WERI-Rb-1 (cell line): ENCODE measurements at regions not wholly inside any gene's neighbourhood (a gene's known extent, or its start where the extent isn't known, plus 50 kb on each side); places are given as distances from the start of the nearest gene placed in this dataset.

Experiments
- DNase-seq: peaks from one replicate; pipeline ENCODE4 v3.0.0-alpha.2; 2020
- H3K27ac ChIP-seq: fragments of 250-450 bp; sonication (Bioruptor Pico); 2 replicates; pipeline ENCODE4 v1.5.1; 2020; ENCODE audit warnings: mild to moderate bottlenecking, moderate library complexity
- H3K27me3 ChIP-seq: fragments of 250-450 bp; sonication (Bioruptor Pico); 2 replicates; pipeline ENCODE4 v1.5.1; 2021; ENCODE audit warnings: mild to moderate bottlenecking, low read depth, moderate library complexity; ENCODE audit not compliant: insufficient read depth, severe bottlenecking
- H3K36me3 ChIP-seq: fragments of 250-450 bp; sonication (Bioruptor Pico); 2 replicates; pipeline ENCODE4 v1.5.1; 2020; ENCODE audit warnings: mild to moderate bottlenecking, moderate library complexity
- H3K4me3 ChIP-seq: 2 replicates; pipeline ENCODE4 v1.5.1; 2011; ENCODE audit warnings: low read depth, mild to moderate bottlenecking, control low read depth, low read length
- H3K9me3 ChIP-seq: fragments of 250-450 bp; sonication (Bioruptor Pico); 2 replicates; pipeline ENCODE4 v1.5.1; 2021; ENCODE audit warnings: mild to moderate bottlenecking, moderate library complexity; ENCODE audit not compliant: severe bottlenecking
- TF ChIP-seq, protein P1 (sequence below): IDR thresholded peaks from 2 replicates; pipeline ENCODE4 v1.5.1; 2011; ENCODE audit warnings: low read depth, mild to moderate bottlenecking, control low read depth, inconsistent platforms, low read length

DNA sequence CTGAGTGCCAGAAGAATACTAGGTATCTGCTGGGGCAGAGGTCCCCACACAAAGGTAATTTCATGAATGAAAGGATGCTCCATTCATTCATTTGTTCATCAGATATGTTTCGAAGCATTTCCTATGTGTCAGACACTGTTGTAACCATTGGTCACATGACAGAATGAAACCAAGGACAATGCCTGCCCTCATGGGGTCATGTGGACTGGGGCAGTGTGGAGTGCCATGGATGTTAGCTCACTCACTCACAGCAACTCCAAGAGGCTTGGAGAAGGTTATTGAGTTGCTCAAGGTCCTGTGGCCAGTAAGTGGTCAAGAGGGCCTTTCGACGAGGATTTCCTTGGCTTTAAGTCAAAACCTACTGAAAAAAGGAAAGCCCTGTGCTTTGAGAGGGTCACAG, 223.5 kb downstream of the ARHGAP12 start:
- TF ChIP-seq, protein P1, sequence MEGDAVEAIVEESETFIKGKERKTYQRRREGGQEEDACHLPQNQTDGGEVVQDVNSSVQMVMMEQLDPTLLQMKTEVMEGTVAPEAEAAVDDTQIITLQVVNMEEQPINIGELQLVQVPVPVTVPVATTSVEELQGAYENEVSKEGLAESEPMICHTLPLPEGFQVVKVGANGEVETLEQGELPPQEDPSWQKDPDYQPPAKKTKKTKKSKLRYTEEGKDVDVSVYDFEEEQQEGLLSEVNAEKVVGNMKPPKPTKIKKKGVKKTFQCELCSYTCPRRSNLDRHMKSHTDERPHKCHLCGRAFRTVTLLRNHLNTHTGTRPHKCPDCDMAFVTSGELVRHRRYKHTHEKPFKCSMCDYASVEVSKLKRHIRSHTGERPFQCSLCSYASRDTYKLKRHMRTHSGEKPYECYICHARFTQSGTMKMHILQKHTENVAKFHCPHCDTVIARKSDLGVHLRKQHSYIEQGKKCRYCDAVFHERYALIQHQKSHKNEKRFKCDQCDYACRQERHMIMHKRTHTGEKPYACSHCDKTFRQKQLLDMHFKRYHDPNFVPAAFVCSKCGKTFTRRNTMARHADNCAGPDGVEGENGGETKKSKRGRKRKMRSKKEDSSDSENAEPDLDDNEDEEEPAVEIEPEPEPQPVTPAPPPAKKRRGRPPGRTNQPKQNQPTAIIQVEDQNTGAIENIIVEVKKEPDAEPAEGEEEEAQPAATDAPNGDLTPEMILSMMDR: no peak
- Histone ChIP-seq H3K36me3 (no peaks in the 10 kb centered on the region), H3K4me3 (no peak overlapping the region), H3K27ac (no peak overlapping the region), H3K9me3 (no peaks in the 10 kb centered on the region), H3K27me3 (no peaks in the 10 kb centered on the region)
- no peak for DNase-seq

- Histone ChIP-seq H3K36me3 (no peaks in the 10 kb centered on the region), H3K27ac (no peak overlapping the region), H3K4me3 (no peak overlapping the region), H3K9me3 (no peaks in the 10 kb centered on the region), H3K27me3 (no peaks in the 10 kb centered on the region)
- TF ChIP-seq, protein P1: no peak
- no peak for DNase-seq
Measured at GRCh38 chr10:31704195-31704594, 224.4 kb downstream of the ARHGAP12 start.

DNA sequence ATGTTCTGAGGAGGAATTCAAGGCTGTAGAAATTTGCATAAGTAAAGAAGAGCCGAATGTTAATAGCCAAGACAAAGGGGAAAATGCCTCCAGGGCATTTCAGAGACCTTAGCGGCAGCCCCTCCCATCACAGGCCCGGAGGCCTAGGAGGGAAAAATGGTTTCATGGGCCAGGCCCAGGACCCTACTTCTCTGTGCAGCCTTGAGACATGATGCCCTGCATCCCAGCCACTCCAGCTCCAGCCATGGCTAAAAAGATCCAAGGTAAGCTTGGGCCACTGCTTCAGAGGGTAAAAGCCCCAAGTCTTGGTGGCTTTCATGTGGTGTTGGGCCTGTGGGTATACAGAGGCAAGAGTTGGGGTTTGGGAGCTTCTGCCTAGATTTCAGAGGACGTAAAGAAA, 225.7 kb downstream of the ARHGAP12 start:
- Histone ChIP-seq H3K9me3 (no peaks in the 10 kb centered on the region), H3K27ac (no peak overlapping the region), H3K4me3 (no peak overlapping the region), H3K27me3 (no peaks in the 10 kb centered on the region), H3K36me3 (no peaks in the 10 kb centered on the region)
- DNase-seq: no peak
- TF ChIP-seq, protein P1: no peak

- H3K27ac ChIP-seq: no peak overlapping the region
- no peaks in the 10 kb centered on the region for H3K9me3 ChIP-seq
- DNase-seq: no peak
- TF ChIP-seq, protein P1: no peak
- H3K4me3 ChIP-seq: no peak overlapping the region
- H3K27me3 ChIP-seq: no peaks in the 10 kb centered on the region
- H3K36me3 ChIP-seq: no peaks in the 10 kb centered on the region
Measured at GRCh38 chr10:31702005-31702404, 226.6 kb downstream of the ARHGAP12 start.

- no peak for DNase-seq
- Histone ChIP-seq H3K27me3 (no peaks in the 10 kb centered on the region), H3K4me3 (no peak overlapping the region), H3K27ac (no peak overlapping the region), H3K9me3 (no peaks in the 10 kb centered on the region), H3K36me3 (no peaks in the 10 kb centered on the region)
- TF ChIP-seq, protein P1: no peak
Measured at GRCh38 chr10:31701546-31701945, 227.1 kb downstream of the ARHGAP12 start.

GRCh38 chr10:31700181-31700611, 228.4 kb downstream of the ARHGAP12 start:
- Histone ChIP-seq H3K9me3 (no peaks in the 10 kb centered on the region), H3K27me3 (no peaks in the 10 kb centered on the region), H3K4me3 (no peak overlapping the region), H3K36me3 (no peaks in the 10 kb centered on the region), H3K27ac (no peak overlapping the region)
- no peak for DNase-seq
- TF ChIP-seq, protein P1: no peak
